ENCODE measurements at regions not wholly inside any gene's neighbourhood (a gene's known extent, or its start where the extent isn't known, plus 50 kb on each side); places are given as distances from the start of the nearest gene placed in this dataset.

DNA sequence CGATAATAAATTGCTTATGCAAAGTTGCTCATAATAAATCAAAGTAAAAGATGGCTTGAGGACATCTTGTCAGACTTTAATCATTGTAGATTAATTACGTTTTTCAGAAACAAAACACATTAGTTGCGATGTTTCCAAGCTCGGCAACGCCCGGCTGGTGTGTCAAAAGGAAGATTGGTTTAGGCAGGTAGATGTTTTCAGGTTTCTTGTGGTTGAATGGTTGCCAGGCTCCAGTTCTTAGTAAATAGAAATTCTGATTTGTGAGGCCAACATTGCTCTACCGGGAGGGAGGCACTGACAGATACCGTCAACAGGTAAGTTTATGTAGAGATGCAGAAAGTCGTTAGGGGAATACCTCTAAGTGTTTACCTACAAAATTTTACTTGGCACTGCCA is 280.3 kb downstream of the NPR3 start:
- TF ChIP-seq, protein P1, sequence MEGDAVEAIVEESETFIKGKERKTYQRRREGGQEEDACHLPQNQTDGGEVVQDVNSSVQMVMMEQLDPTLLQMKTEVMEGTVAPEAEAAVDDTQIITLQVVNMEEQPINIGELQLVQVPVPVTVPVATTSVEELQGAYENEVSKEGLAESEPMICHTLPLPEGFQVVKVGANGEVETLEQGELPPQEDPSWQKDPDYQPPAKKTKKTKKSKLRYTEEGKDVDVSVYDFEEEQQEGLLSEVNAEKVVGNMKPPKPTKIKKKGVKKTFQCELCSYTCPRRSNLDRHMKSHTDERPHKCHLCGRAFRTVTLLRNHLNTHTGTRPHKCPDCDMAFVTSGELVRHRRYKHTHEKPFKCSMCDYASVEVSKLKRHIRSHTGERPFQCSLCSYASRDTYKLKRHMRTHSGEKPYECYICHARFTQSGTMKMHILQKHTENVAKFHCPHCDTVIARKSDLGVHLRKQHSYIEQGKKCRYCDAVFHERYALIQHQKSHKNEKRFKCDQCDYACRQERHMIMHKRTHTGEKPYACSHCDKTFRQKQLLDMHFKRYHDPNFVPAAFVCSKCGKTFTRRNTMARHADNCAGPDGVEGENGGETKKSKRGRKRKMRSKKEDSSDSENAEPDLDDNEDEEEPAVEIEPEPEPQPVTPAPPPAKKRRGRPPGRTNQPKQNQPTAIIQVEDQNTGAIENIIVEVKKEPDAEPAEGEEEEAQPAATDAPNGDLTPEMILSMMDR (IDR thresholded peaks at IDR 0.05; ENCODE audit: insufficient read depth, low read length, poor library complexity, severe bottlenecking): no peak
- Histone ChIP-seq H3K4me3 (ENCODE audit: low read depth, low read length) (no peak overlapping the region), H3K36me3 (ENCODE audit: control insufficient read depth, insufficient read depth, low read length) (no peaks in the 10 kb centered on the region), H3K27me3 (ENCODE audit: control insufficient read depth, insufficient read depth, low read length) (no peaks in the 10 kb centered on the region)
- no peak for DNase-seq (ENCODE audit: low read depth)

DNA sequence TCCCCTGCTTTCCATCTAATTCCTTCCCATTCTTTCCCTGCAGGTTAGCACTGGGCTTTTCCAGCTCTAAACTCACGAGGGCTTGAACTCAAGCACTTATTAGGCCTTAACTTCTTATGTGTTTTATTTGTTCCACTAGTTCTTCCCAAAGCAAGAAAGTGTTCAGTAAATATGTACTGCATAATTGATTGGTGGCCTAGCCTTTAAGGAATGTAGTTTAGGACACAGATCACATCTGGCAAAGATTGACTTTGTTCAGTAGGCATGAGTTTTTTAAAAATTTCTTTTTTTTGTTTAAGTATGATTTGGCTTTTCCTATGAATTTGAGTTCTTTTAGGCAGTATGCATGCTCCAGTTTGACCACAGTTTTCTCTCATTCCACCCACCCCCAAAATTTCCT is 285.2 kb downstream of the NPR3 start:
- Histone ChIP-seq H3K27me3 (ENCODE audit: control insufficient read depth, insufficient read depth, low read length) (no peaks in the 10 kb centered on the region), H3K4me3 (ENCODE audit: low read depth, low read length) (no peak overlapping the region), H3K36me3 (ENCODE audit: control insufficient read depth, insufficient read depth, low read length) (no peaks in the 10 kb centered on the region)
- TF ChIP-seq, protein P1 (IDR thresholded peaks at IDR 0.05; ENCODE audit: insufficient read depth, low read length, poor library complexity, severe bottlenecking): no peak
- DNase-seq (ENCODE audit: low read depth): no peak

DNA sequence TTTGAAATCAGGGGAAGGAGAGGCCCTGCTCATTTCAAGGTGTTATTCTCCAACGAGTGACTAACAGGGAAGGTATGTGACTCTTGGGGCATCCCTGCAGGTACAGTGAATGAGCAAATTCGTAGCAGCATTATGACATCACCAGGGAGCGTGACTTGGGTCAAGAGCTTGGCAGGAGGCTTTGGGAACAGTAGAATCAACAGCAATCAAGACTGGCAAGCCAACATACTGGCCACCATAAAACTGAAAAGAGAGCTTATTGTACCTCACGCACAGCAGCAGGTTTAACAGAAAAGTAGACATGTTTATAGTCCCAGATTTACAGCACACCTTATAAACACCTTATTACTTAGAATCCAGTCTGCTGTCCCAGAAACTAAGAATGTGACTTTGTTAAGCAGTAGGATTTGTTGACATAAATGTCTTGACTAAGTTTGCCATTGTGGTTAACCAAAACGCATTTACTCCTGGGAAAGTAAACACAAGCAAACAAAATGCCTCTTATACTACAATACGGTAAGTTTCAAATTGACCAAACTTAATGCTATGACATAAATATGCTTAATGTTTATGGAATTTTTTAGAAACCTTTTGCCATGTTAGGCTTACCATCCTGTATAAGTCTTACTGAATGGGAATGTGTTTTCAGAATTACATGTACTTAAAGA is 297.8 kb downstream of the NPR3 start:
- DNase-seq (ENCODE audit: low read depth): no peak
- TF ChIP-seq, protein P1 (IDR thresholded peaks at IDR 0.05; ENCODE audit: insufficient read depth, low read length, poor library complexity, severe bottlenecking): no peak
- H3K27me3 ChIP-seq (ENCODE audit: control insufficient read depth, insufficient read depth, low read length): no peaks in the 10 kb centered on the region

DNA sequence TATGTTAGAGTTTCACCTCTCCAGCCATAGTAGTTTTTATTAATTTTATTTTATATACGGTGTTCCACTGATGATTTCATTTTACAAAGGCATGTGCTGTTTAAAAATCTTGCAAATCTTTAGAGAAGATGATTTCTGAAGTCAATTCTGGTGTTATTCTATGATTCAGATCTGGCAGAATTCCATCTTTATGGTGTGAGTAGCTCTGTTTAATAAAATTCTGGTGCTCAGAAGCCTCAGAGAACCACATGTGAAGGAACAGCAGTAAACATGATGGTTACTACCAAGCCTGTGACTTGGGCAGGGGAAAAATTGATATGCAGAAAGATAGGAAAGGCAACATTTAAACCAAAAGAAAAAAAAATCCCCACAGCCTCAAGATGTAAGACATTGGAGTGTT is 299.7 kb downstream of the NPR3 start:
- TF ChIP-seq, protein P1 (IDR thresholded peaks at IDR 0.05; ENCODE audit: insufficient read depth, low read length, poor library complexity, severe bottlenecking): no peak
- DNase-seq (ENCODE audit: low read depth): no peak
- H3K27me3 ChIP-seq (ENCODE audit: control insufficient read depth, insufficient read depth, low read length): no peaks in the 10 kb centered on the region
- H3K4me3 ChIP-seq (ENCODE audit: low read depth, low read length): no peak overlapping the region
- H3K36me3 ChIP-seq (ENCODE audit: control insufficient read depth, insufficient read depth, low read length): no peaks in the 10 kb centered on the region

More for the DNA sequence above, 297.8 kb downstream of the NPR3 start:
- Histone ChIP-seq H3K4me3 (ENCODE audit: low read depth, low read length) (no peak overlapping the region), H3K36me3 (ENCODE audit: control insufficient read depth, insufficient read depth, low read length) (no peaks in the 10 kb centered on the region)

DNA sequence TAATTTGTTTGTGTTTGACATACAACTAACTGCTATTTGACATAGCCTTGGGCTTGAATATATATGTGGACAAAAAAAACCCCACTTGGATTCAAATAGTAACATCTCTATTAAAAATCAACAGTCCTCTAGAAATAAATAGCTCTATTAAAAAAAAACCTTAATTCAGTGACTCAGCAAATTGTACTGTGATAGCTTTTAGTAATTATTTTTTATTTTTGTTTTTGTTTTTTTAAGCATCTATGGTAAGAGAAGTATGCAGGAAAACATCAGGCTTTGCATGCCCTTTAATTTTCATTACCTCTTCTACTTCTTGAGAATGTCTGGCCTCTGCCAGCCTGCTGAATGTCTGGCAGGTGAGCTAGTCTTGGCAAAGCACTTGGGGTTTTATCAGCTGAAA is 300.7 kb downstream of the NPR3 start:
- TF ChIP-seq, protein P1 (IDR thresholded peaks at IDR 0.05; ENCODE audit: insufficient read depth, low read length, poor library complexity, severe bottlenecking): no peak
- H3K4me3 ChIP-seq (ENCODE audit: low read depth, low read length): no peak overlapping the region
- DNase-seq (ENCODE audit: low read depth): no peak
- H3K36me3 ChIP-seq (ENCODE audit: control insufficient read depth, insufficient read depth, low read length): no peaks in the 10 kb centered on the region
- H3K27me3 ChIP-seq (ENCODE audit: control insufficient read depth, insufficient read depth, low read length): no peaks in the 10 kb centered on the region

DNA sequence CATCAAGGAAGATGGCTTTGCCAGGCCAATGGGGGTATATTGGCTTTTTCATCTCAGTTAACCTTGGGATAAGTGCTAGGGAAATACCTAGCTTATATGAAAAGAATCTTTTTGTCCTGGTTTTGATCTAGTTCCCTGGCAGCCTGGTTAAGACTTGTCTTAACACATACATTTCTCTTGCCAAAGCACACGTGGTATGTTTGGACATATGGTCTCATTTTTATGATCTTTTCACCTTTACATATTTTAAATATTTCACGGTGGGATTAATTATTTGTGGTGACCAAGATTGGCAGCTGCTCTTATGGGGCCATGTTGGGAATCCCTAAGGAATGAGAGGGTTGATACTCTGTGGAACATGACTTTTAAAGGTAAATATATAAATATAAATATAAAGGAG is 312.5 kb downstream of the NPR3 start:
- TF ChIP-seq, protein P1 (IDR thresholded peaks at IDR 0.05; ENCODE audit: insufficient read depth, low read length, poor library complexity, severe bottlenecking): no peak
- Histone ChIP-seq H3K4me3 (ENCODE audit: low read depth, low read length) (no peak overlapping the region), H3K36me3 (ENCODE audit: control insufficient read depth, insufficient read depth, low read length) (no peaks in the 10 kb centered on the region), H3K27me3 (ENCODE audit: control insufficient read depth, insufficient read depth, low read length) (no peaks in the 10 kb centered on the region)
- no peak for DNase-seq (ENCODE audit: low read depth)

Measured in kidney epithelial cell (primary cell).